Mesothelial cell of epicardium (in vitro differentiated cells): ENCODE measurements at regions not wholly inside any gene's neighbourhood (a gene's known extent, or its start where the extent isn't known, plus 50 kb on each side); places are given as distances from the start of the nearest gene placed in this dataset.
A peak's percentile ranks its signal among the peaks of the same experiment; 100 is the strongest.

Experiments
- DNase-seq, 2 experiments: peaks; one replicate each; pipeline ENCODE4 v3.0.0; 2021; ENCODE audit warnings: low spot score in 2 of 2; ENCODE audit not compliant: unreplicated experiment in 2 of 2
- H3K27ac Mint-ChIP-seq: 2 replicates; pipeline ENCODE4 v1.8.0; 2021; ENCODE audit warnings: mixed read lengths
- H3K27me3 Mint-ChIP-seq: 2 replicates; pipeline ENCODE4 v1.8.0; 2021; ENCODE audit warnings: low read depth, mixed read lengths
- H3K36me3 Mint-ChIP-seq: 2 replicates; pipeline ENCODE4 v1.8.0; 2021; ENCODE audit warnings: mixed read lengths
- H3K4me1 Mint-ChIP-seq: 2 replicates; pipeline ENCODE4 v1.8.0; 2021; ENCODE audit warnings: mixed read lengths
- H3K4me3 Mint-ChIP-seq: 2 replicates; pipeline ENCODE4 v1.8.0; 2021; ENCODE audit warnings: mild to moderate bottlenecking, moderate library complexity, mixed read lengths
- H3K9me3 Mint-ChIP-seq: 2 replicates; pipeline ENCODE4 v1.8.0; 2021; ENCODE audit warnings: mixed read lengths
- TF ChIP-seq, protein P1 (sequence below): fragments of 200-600 bp; sonication (generic); IDR thresholded peaks from one replicate; pipeline ENCODE4 v1.5.0; 2021; ENCODE audit warnings: antibody characterized with exemption; ENCODE audit not compliant: unreplicated experiment

DNA sequence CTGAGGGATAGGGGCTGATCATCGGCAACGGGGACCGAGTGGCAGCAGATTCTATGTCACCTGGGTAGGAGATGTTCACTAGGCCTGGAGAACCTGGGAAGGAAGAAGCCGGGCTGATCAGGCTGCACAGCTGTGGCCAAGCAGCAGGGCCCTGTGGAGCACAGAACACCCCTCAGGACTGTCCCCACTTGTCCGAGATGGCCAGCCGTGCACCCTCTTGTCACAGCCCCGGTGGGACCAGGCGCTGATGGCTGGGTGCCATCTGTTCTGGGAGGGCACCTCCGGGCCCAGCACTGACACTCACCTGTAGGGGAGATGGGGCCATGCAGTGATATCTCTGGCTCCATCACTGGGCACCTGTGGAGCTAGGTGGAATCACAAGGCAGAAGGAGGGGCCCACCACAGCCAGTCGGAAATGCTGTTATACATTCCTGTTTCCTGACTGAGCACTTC lies 217.9 kb upstream of the RAB6C start:
- no peaks in the 10 kb centered on the region for H3K9me3 Mint-ChIP-seq
- peak in 1 of 2 experiments; percentile 16 for DNase-seq

DNA sequence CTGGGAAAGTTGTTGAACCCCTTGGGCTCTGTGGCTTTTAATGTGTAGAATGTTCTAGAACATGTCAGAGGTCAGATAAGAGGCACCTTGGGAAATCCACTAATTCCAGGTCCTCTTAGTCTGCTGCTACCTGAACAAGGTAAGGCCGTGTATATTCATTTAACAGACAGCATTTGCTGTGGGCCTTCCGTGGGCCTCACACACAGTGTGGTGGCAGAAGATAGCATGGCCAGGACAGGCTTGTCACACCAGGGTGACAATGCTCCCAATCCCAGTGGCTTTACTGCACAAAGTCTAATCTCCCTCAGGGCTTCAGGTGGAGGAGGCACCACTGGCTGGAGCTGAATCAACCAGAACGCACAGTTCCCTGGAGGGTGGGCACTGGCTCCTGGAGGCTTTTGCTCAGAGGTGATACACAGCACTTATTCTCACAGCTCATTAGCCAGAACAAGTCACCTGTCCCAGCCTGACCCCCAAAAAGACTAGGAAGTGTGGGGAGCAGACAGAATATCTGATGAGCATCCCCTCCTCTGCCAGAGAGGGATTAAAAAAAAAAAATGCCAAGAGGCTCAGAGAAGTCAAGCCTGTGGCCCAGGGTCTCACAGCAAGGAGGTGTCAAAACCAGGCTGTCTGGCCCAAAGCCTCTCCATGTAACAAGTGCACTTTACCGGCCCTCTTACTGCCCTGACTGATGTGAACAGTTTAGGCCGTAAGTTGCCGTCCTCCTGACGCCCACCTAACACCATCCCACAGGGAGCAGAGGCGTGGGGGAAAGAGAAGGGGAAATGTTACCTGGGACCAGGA lies 216.9 kb upstream of the RAB6C start:
- TF ChIP-seq, protein P1, sequence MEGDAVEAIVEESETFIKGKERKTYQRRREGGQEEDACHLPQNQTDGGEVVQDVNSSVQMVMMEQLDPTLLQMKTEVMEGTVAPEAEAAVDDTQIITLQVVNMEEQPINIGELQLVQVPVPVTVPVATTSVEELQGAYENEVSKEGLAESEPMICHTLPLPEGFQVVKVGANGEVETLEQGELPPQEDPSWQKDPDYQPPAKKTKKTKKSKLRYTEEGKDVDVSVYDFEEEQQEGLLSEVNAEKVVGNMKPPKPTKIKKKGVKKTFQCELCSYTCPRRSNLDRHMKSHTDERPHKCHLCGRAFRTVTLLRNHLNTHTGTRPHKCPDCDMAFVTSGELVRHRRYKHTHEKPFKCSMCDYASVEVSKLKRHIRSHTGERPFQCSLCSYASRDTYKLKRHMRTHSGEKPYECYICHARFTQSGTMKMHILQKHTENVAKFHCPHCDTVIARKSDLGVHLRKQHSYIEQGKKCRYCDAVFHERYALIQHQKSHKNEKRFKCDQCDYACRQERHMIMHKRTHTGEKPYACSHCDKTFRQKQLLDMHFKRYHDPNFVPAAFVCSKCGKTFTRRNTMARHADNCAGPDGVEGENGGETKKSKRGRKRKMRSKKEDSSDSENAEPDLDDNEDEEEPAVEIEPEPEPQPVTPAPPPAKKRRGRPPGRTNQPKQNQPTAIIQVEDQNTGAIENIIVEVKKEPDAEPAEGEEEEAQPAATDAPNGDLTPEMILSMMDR: no peak

More for the DNA sequence above, 217.9 kb upstream of the RAB6C start:
- H3K4me3 Mint-ChIP-seq: no peak overlapping the region
- H3K27ac Mint-ChIP-seq: no peak overlapping the region
- TF ChIP-seq, protein P1: no peak
- H3K27me3 Mint-ChIP-seq: no peaks in the 10 kb centered on the region
- H3K36me3 Mint-ChIP-seq: no peaks in the 10 kb centered on the region
- H3K4me1 Mint-ChIP-seq: peaks cover 37% of the 10 kb centered on the region

DNA sequence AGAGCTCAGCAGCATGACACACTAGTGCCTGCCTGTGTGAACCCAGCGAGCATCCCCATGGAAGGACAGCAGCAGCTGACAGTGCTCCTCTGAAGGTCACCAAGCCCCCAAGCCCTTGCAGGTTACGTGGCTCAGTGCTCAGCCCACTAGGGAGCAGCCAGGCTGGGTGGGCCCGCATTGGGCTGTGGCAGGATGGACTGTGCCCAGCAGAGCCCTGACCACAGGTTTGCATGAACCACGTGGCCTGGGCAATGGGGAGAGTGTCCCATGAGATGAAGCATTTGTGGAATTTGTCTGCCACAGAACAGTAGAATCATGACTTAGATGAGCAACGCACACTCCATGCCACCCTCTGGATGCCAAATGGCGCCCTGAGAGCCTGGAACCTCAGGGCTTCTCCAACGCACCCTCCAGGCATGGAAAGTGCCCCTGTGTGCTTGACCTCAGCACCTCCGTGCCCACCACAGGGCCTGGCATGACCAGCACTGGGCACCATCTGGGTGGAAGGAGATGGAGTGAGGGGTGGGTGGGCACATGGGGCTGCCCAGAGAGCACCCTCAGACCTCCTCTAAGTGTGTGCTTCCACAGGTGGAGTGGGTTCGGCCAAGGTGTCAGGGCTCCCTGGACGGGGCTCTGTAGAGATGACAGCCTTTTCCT lies 216.1 kb upstream of the RAB6C start:
- no peak for DNase-seq
- TF ChIP-seq, protein P1: no peak
- Mint-ChIP-seq H3K27me3 (no peaks in the 10 kb centered on the region), H3K27ac (no peak overlapping the region), H3K36me3 (no peaks in the 10 kb centered on the region), H3K9me3 (no peaks in the 10 kb centered on the region), H3K4me1 (peaks cover 30% of the 10 kb centered on the region), H3K4me3 (no peak overlapping the region)

More for the DNA sequence above, 216.9 kb upstream of the RAB6C start:
- H3K27me3 Mint-ChIP-seq: no peaks in the 10 kb centered on the region
- no peaks in the 10 kb centered on the region for H3K9me3 Mint-ChIP-seq
- peaks cover 33% of the 10 kb centered on the region for H3K4me1 Mint-ChIP-seq
- H3K4me3 Mint-ChIP-seq: no peak overlapping the region
- DNase-seq: no peak
- no peaks in the 10 kb centered on the region for H3K36me3 Mint-ChIP-seq
- no peak overlapping the region for H3K27ac Mint-ChIP-seq

DNA sequence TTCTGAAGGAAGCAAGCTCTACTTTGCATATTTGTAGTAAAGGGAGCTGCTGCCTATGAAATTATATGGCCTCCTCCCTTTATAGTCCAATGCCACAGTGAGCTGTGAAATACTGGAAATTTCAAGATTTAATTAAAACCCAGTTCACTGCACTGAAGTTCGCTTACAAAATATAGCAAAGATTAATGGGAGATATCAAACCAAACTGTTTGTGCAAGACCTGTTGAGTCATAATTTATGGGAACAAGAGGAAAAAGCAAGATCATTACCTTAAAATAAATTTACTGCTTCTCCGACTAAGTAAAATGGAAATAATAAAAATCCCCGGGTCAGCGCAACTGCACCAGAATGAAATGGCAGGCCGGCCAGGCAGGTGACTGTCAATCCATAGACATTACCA lies 215.5 kb upstream of the RAB6C start:
- no peak for DNase-seq
- H3K27me3 Mint-ChIP-seq: no peaks in the 10 kb centered on the region
- no peaks in the 10 kb centered on the region for H3K9me3 Mint-ChIP-seq
- H3K4me1 Mint-ChIP-seq: peaks cover 30% of the 10 kb centered on the region
- TF ChIP-seq, protein P1: no peak
- peak overlapping the region; percentile 50 for H3K27ac Mint-ChIP-seq
- no peaks in the 10 kb centered on the region for H3K36me3 Mint-ChIP-seq
- H3K4me3 Mint-ChIP-seq: no peak overlapping the region

DNA sequence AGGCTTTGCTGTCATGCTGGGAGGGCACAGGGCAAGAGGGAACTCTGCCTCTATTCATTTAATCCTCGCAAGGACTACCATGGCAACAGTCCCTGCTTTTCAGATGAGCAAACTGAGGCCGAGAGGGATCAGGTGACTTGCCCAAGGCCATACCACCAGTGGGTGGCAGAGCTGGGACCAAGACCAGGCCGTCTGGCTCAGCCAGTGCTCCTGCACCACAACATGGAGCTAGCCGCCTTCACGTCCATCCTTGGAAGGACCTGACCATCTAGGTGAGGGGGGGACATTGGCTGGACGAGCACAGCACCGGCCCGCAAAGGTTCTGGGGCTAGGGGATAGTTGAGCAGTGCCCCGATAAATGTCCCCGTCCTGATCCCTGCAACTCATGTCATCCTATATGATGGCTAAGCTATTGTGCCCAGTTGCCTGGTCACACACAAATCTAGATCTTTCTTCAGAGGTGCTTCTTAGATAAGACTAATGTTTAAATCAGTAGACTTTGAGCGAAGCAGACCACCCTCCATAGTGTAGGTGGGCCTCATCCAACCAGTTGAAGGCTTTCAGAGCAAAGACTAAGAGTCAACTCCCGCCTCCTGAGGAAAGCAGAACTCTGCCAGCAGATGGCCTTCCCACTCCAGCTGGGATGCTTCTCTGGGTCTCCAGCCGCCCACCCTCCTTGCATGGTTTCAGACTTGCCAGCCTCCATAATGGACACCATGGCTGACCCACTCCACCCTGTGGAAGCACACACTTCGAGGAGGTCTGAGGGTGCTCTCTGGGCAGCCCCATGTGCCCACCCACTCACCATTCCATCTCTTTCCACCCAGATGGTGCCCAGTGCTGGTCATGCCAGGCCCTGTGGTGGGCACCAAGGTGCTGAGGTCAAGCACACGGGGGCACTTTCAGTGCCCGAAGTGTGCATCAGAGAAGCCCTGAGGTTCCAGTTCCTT lies 214.8 kb upstream of the RAB6C start:
- H3K9me3 Mint-ChIP-seq: no peaks in the 10 kb centered on the region
- H3K4me3 Mint-ChIP-seq: no peak overlapping the region
- no peaks in the 10 kb centered on the region for H3K36me3 Mint-ChIP-seq
- TF ChIP-seq, protein P1: no peak
- DNase-seq: no peak
- peak overlapping the region; percentile 50 for H3K27ac Mint-ChIP-seq
- H3K4me1 Mint-ChIP-seq: peaks cover 37% of the 10 kb centered on the region
- H3K27me3 Mint-ChIP-seq: no peaks in the 10 kb centered on the region
